ENCODE measurements at regions not wholly inside any gene's neighbourhood (a gene's known extent, or its start where the extent isn't known, plus 50 kb on each side); places are given as distances from the start of the nearest gene placed in this dataset.

DNA sequence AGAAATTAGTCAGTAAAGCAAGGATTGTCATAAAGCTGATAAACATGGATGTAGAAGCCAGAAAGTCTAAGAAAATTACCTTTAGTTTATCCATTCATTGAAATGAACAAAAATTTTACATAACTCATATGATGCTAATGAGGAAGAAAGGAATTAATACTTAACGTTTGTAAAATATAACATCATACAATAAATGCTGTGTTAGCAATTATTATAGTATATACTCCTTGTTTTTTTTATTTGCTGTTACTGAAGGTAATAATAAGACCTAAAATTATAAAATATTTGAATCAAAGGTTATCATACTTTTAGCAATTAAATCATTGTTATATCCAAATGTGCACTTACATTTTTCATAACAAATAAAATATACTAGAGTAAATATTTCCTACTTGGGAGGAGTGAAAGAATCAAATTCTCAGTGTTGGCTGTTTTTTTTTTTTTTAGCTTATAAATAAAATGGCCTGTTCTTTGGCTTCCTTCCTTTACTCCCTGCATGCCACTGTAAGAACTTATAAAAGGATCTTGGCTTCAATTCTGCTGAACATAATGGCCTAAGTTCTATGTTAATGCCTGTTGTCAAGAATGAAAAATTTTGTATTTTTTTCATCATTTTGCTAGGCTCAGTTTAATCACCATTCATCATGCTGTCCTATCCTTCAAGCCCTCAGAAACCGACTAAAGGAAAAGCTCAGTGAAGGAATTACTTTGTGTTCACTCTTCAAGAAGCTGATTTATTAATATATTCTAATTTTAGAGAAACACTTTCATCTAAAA is 167.4 kb upstream of the SLITRK1 start:
- TF ChIP-seq POLR2A (IDR thresholded peaks at IDR 0.05) (no peak), CTCF (IDR thresholded peaks at IDR 0.05) (no peak), POLR2AphosphoS5 (IDR thresholded peaks at IDR 0.05) (no peak)

Measured in stomach (tissue), 4 donors.